Progenitor cell of endocrine pancreas (in vitro differentiated cells): ENCODE measurements at regions not wholly inside any gene's neighbourhood (a gene's known extent, or its start where the extent isn't known, plus 50 kb on each side); places are given as distances from the start of the nearest gene placed in this dataset.
A peak's percentile ranks its signal among the peaks of the same experiment; 100 is the strongest.

Experiments
- DNase-seq: peaks from one replicate; pipeline ENCODE4 v3.0.0; 2021; ENCODE audit warnings: low spot score; ENCODE audit not compliant: unreplicated experiment
- H3K27ac Mint-ChIP-seq: 2 replicates; pipeline ENCODE4 v1.8.0; 2021; ENCODE audit warnings: mild to moderate bottlenecking, moderate library complexity, mixed read lengths
- H3K27me3 Mint-ChIP-seq: 2 replicates; pipeline ENCODE4 v1.8.0; 2021; ENCODE audit warnings: mixed read lengths
- H3K36me3 Mint-ChIP-seq: 2 replicates; pipeline ENCODE4 v1.8.0; 2022; ENCODE audit warnings: mixed read lengths; ENCODE audit not compliant: insufficient read depth
- H3K4me1 Mint-ChIP-seq: 2 replicates; pipeline ENCODE4 v1.8.0; 2021; ENCODE audit warnings: low read depth, mixed read lengths
- H3K4me3 Mint-ChIP-seq: 2 replicates; pipeline ENCODE4 v1.8.0; 2021; ENCODE audit warnings: low read depth, mild to moderate bottlenecking, moderate library complexity, mixed read lengths
- H3K9me3 Mint-ChIP-seq: 2 replicates; pipeline ENCODE4 v1.8.0; 2021; ENCODE audit warnings: low read depth, mixed read lengths
- TF ChIP-seq, protein P1 (sequence below): fragments of 200-600 bp; sonication (generic); IDR thresholded peaks from one replicate; pipeline ENCODE4 v1.5.0; 2021; ENCODE audit warnings: antibody characterized with exemption, mild to moderate bottlenecking; ENCODE audit not compliant: unreplicated experiment

DNA sequence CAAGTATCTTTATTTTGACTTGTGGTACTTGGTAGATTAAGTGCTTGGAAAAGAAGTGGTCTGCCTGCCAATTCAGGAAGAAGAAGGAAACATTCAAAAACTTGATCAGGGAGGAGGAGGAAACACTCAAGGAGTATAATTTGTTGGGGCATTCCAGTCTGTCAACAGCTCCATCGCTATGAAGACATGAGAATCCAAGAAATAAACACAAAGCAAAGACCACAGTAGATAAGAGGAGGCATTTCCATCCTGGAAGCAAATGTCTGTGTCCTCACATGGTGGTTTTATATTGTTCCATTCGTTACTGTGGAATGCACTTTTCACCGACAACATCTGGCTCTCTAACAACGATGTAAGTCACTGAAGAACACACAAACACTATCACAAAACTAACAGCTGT is 176.1 kb upstream of the FRMD4B start:
- H3K9me3 Mint-ChIP-seq, result no peaks in the 10 kb centered on the region
- peaks cover 2% of the 10 kb centered on the region for H3K4me1 Mint-ChIP-seq
- no peaks in the 10 kb centered on the region for H3K36me3 Mint-ChIP-seq
- H3K4me3 Mint-ChIP-seq, result no peak overlapping the region
- no peaks in the 10 kb centered on the region for H3K27me3 Mint-ChIP-seq
- H3K27ac Mint-ChIP-seq, result no peak overlapping the region
- no peak for DNase-seq
- TF ChIP-seq, protein P1, sequence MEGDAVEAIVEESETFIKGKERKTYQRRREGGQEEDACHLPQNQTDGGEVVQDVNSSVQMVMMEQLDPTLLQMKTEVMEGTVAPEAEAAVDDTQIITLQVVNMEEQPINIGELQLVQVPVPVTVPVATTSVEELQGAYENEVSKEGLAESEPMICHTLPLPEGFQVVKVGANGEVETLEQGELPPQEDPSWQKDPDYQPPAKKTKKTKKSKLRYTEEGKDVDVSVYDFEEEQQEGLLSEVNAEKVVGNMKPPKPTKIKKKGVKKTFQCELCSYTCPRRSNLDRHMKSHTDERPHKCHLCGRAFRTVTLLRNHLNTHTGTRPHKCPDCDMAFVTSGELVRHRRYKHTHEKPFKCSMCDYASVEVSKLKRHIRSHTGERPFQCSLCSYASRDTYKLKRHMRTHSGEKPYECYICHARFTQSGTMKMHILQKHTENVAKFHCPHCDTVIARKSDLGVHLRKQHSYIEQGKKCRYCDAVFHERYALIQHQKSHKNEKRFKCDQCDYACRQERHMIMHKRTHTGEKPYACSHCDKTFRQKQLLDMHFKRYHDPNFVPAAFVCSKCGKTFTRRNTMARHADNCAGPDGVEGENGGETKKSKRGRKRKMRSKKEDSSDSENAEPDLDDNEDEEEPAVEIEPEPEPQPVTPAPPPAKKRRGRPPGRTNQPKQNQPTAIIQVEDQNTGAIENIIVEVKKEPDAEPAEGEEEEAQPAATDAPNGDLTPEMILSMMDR, result no peak

DNA sequence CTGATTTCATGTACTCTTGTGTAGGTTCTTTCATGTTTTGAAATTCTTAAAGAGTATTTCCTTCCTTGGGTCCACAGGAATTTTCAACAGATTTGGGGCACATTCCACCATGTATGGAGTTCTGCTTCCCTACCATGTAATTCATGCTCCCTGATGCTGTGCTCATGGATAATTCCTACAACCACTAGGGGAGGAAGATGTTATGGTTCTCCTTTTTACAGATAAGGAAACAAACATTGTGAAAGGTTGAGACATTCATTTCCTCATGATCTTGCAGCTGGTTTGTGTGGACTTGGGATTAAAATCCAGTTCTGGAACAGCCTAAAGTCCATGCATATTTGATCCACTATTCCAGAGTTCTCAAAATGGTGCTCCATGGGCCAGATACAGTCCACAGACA is 174.9 kb upstream of the FRMD4B start:
- no peak for DNase-seq
- no peak overlapping the region for H3K4me3 Mint-ChIP-seq
- H3K4me1 Mint-ChIP-seq, result peaks cover 3% of the 10 kb centered on the region
- H3K27ac Mint-ChIP-seq, result no peak overlapping the region
- no peaks in the 10 kb centered on the region for H3K9me3 Mint-ChIP-seq
- H3K36me3 Mint-ChIP-seq, result no peaks in the 10 kb centered on the region
- TF ChIP-seq, protein P1, result no peak
- no peaks in the 10 kb centered on the region for H3K27me3 Mint-ChIP-seq

DNA sequence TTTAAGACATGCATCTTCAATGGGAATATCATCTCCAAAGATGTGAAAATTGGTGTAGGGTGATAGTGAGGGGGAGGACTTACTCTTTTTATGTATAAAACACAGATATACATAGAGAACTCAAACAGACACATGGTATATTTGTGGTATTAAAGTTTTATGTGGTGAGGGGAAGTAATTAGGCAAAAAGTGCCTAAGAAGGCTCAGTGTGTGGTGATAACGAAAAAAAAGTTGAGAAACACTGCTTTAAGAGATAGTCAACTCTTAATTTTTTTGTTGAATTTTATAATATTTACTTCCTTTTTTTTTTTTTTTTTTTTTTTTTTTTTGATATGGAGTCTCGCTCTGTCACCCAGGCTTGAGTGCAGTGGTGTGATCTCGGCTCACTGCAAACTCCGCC is 174.2 kb upstream of the FRMD4B start:
- no peaks in the 10 kb centered on the region for H3K9me3 Mint-ChIP-seq
- H3K27ac Mint-ChIP-seq, result no peak overlapping the region
- no peaks in the 10 kb centered on the region for H3K36me3 Mint-ChIP-seq
- H3K4me1 Mint-ChIP-seq, result peaks cover 6% of the 10 kb centered on the region
- H3K4me3 Mint-ChIP-seq, result no peak overlapping the region
- no peaks in the 10 kb centered on the region for H3K27me3 Mint-ChIP-seq
- TF ChIP-seq, protein P1, result no peak
- DNase-seq, result no peak

DNA sequence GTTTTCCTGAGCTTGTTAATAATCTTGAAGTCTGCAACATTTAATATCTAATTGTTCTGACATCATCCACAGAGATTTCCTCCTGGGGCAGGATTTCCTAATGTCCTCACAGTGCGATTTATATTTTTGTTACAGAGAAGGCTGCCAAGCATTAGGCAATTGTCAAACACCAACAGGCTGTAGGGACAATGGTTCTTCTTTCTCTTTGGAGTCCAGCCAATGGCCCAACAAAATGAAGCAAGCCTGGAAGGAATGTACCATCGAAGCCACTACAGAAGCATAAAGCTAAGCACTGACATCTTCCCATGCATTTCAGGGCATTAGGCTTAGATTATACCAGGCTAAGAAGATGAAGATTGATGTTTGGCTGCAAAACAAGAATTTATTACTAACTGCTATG is 173.0 kb upstream of the FRMD4B start:
- Mint-ChIP-seq H3K27me3 (no peaks in the 10 kb centered on the region), H3K9me3 (no peaks in the 10 kb centered on the region), H3K36me3 (no peaks in the 10 kb centered on the region), H3K4me1 (peaks cover 18% of the 10 kb centered on the region), H3K4me3 (no peak overlapping the region), H3K27ac (no peak overlapping the region)
- DNase-seq, result no peak
- TF ChIP-seq, protein P1, result no peak

DNA sequence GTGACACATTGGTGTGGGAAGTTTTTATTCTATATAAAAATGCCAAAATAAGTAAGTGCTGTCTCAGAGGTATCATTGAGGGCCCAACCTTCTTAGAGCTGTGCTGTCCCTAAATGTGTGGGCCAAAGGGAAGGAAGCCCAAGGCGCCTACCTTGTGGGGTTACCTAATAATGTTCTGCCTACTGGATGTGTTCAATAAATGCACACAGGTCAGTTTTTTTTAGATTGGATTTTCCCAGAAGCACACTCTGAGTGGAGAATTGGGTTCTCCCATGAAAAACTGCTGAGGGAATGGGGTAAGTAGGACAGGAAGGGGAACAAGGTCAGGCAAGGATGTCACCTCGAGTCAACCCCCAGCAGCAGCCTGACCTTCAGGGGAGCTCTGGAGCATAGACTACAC is 168.7 kb upstream of the FRMD4B start:
- Mint-ChIP-seq H3K4me3 (no peak overlapping the region), H3K27me3 (no peaks in the 10 kb centered on the region)
- TF ChIP-seq, protein P1, result no peak

More for the DNA sequence above, 168.7 kb upstream of the FRMD4B start:
- Mint-ChIP-seq H3K36me3 (no peaks in the 10 kb centered on the region), H3K9me3 (no peaks in the 10 kb centered on the region), H3K27ac (peak overlapping the region; percentile 90), H3K4me1 (peaks cover 47% of the 10 kb centered on the region)
- DNase-seq, result no peak
